ENCODE measurements at regions not wholly inside any gene's neighbourhood (a gene's known extent, or its start where the extent isn't known, plus 50 kb on each side); places are given as distances from the start of the nearest gene placed in this dataset.

GRCh38 chr4:142922720-142923119, 76.6 kb upstream of the INPP4B start:
- H3K4me3 ChIP-seq, result no peak overlapping the region
- no peak for TF ChIP-seq CTCF (IDR thresholded peaks at IDR 0.05)
- H3K27ac ChIP-seq, result no peak overlapping the region
- DNase-seq (ENCODE audit: low spot score), result no peak

GRCh38 chr4:142923619-142924018, 77.5 kb upstream of the INPP4B start:
- no peak for DNase-seq (ENCODE audit: low spot score)
- Histone ChIP-seq H3K27ac (no peak overlapping the region), H3K4me3 (no peak overlapping the region)
- TF ChIP-seq CTCF (IDR thresholded peaks at IDR 0.05), result no peak

GRCh38 chr4:142925161-142925560, 79.1 kb upstream of the INPP4B start:
- H3K4me3 ChIP-seq, result no peak overlapping the region
- no peak for DNase-seq (ENCODE audit: low spot score)
- no peak overlapping the region for H3K27ac ChIP-seq
- no peak for TF ChIP-seq CTCF (IDR thresholded peaks at IDR 0.05)

GRCh38 chr4:142927721-142928120, 81.6 kb upstream of the INPP4B start:
- Histone ChIP-seq H3K4me3 (no peak overlapping the region), H3K27ac (no peak overlapping the region)
- DNase-seq (ENCODE audit: low spot score), result no peak
- TF ChIP-seq CTCF (IDR thresholded peaks at IDR 0.05), result no peak

- no peak overlapping the region for H3K4me3 ChIP-seq
- TF ChIP-seq CTCF (IDR thresholded peaks at IDR 0.05), result no peak
- H3K27ac ChIP-seq, result no peak overlapping the region
- no peak for DNase-seq (ENCODE audit: low spot score)
These were observed 83.4 kb upstream of the INPP4B start for GRCh38 chr4:142929526-142929925.

GRCh38 chr4:142933207-142933606, 87.1 kb upstream of the INPP4B start:
- H3K27ac ChIP-seq, result no peak overlapping the region
- no peak overlapping the region for H3K4me3 ChIP-seq
- DNase-seq (ENCODE audit: low spot score), result no peak
- TF ChIP-seq CTCF (IDR thresholded peaks at IDR 0.05), result no peak

- DNase-seq (ENCODE audit: low spot score), result no peak
- no peak overlapping the region for H3K27ac ChIP-seq
These were observed 94.6 kb upstream of the INPP4B start for GRCh38 chr4:142940425-142941330.

More at GRCh38 chr4:142940425-142941330, 94.6 kb upstream of the INPP4B start:
- no peak overlapping the region for H3K4me3 ChIP-seq
- TF ChIP-seq CTCF (IDR thresholded peaks at IDR 0.05), result no peak

All from coronary artery (tissue), 2 donors.